ENCODE measurements at regions not wholly inside any gene's neighbourhood (a gene's known extent, or its start where the extent isn't known, plus 50 kb on each side); places are given as distances from the start of the nearest gene placed in this dataset.

DNA sequence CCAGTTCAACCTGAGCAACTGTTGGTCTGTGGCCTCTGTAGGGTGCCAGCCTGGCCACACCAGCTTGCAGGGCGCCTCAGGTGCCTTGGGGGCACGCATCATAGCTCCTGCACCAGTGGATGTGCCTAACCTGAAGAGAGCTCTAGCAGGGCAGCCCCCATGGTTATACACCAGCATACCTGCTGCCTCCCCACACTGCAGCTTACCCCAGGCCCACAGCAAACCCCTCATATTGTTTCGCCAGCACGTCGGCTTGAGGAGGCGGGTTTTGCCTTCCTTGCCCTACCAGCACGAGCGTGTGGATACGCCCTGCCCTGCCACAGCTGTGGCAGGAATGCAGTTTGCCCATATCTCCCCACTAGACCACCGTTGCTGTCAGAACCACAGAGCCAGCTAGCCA lies 435.9 kb downstream of the SLCO4C1 start:
- CTCF ChIA-PET (ENCODE audit: unreplicated experiment) = no interaction called here
- POLR2A ChIA-PET = no interaction called here

DNA sequence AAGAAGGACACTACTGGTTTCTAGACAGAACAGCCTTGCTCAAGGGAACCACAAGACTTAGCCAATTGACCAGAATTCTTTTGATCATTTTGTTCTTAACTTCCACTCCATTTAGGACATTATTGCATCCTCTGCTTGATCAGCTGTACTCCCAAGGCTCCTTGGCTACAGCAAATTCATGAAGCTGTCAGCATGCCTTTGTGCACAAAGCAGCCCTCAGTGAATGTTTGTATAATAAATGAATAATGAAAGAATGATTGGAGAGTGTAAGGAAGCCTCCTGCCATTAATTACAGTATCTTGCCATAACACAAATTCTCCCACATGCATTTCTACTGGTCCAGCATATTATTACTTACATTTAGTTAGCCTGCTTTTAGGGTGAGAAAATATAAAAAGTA lies 449.6 kb downstream of the SLCO4C1 start:
- Histone ChIP-seq H3K4me3 (ENCODE audit: low read depth, low read length, poor library complexity, severe bottlenecking) (no peak overlapping the region), H3K4me1 (ENCODE audit: insufficient read depth, low read length, poor library complexity, severe bottlenecking) (no peaks in the 10 kb centered on the region), H2AFZ (ENCODE audit: low read length) (no peak overlapping the region), H3K9me3 (ENCODE audit: low read length) (no peaks in the 10 kb centered on the region), H3K9me2 (ENCODE audit: insufficient read depth, low read length) (no peaks in the 10 kb centered on the region), H3K27ac (ENCODE audit: low read depth, low read length, poor library complexity, severe bottlenecking) (no peak overlapping the region), H4K20me1 (ENCODE audit: insufficient read depth, low read length) (no peaks in the 10 kb centered on the region), H3K79me2 (ENCODE audit: insufficient read depth, low read depth, low read length) (no peaks in the 10 kb centered on the region), H3K36me3 (ENCODE audit: insufficient read depth, low read length) (no peaks in the 10 kb centered on the region), H3K4me2 (ENCODE audit: low read length) (no peak overlapping the region)
- CTCF ChIA-PET (ENCODE audit: unreplicated experiment) = no interaction called here
- no TSS peak for BruUV-seq (replicated peaks)
- TF ChIP-seq, protein P1, sequence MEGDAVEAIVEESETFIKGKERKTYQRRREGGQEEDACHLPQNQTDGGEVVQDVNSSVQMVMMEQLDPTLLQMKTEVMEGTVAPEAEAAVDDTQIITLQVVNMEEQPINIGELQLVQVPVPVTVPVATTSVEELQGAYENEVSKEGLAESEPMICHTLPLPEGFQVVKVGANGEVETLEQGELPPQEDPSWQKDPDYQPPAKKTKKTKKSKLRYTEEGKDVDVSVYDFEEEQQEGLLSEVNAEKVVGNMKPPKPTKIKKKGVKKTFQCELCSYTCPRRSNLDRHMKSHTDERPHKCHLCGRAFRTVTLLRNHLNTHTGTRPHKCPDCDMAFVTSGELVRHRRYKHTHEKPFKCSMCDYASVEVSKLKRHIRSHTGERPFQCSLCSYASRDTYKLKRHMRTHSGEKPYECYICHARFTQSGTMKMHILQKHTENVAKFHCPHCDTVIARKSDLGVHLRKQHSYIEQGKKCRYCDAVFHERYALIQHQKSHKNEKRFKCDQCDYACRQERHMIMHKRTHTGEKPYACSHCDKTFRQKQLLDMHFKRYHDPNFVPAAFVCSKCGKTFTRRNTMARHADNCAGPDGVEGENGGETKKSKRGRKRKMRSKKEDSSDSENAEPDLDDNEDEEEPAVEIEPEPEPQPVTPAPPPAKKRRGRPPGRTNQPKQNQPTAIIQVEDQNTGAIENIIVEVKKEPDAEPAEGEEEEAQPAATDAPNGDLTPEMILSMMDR (conservative IDR thresholded peaks at IDR 0.05; ENCODE audit: low read length) = no peak
- no peak for TF ChIP-seq EZH2phosphoT487 (IDR thresholded peaks at IDR 0.05; ENCODE audit: borderline replicate concordance, low read depth, low read length)
- no peak for DNase-seq (ENCODE audit: low spot score)
- POLR2A ChIA-PET = no interaction called here
- intact Hi-C loops (cut with micrococcal nuclease; ENCODE audit: unreplicated experiment) = no loop called here

More for the DNA sequence above, 435.9 kb downstream of the SLCO4C1 start:
- intact Hi-C loops (cut with micrococcal nuclease; ENCODE audit: unreplicated experiment) = no loop called here
- BruUV-seq (replicated peaks) = no TSS peak
- no peaks in the 10 kb centered on the region for H3K4me1 ChIP-seq (ENCODE audit: insufficient read depth, low read length, poor library complexity, severe bottlenecking)
- no peak overlapping the region for H3K4me2 ChIP-seq (ENCODE audit: low read length)
- no peak for DNase-seq (ENCODE audit: low spot score)
- H2AFZ ChIP-seq (ENCODE audit: low read length) = no peak overlapping the region
- no peaks in the 10 kb centered on the region for H3K9me3 ChIP-seq (ENCODE audit: low read length)
- H3K9me2 ChIP-seq (ENCODE audit: insufficient read depth, low read length) = no peaks in the 10 kb centered on the region
- no peak overlapping the region for H3K27ac ChIP-seq (ENCODE audit: low read depth, low read length, poor library complexity, severe bottlenecking)
- H3K4me3 ChIP-seq (ENCODE audit: low read depth, low read length, poor library complexity, severe bottlenecking) = no peak overlapping the region
- H3K36me3 ChIP-seq (ENCODE audit: insufficient read depth, low read length) = no peaks in the 10 kb centered on the region
- TF ChIP-seq, protein P1 (conservative IDR thresholded peaks at IDR 0.05; ENCODE audit: low read length) = no peak
- TF ChIP-seq EZH2phosphoT487 (IDR thresholded peaks at IDR 0.05; ENCODE audit: borderline replicate concordance, low read depth, low read length) = no peak
- no peaks in the 10 kb centered on the region for H3K79me2 ChIP-seq (ENCODE audit: insufficient read depth, low read depth, low read length)
- no peaks in the 10 kb centered on the region for H4K20me1 ChIP-seq (ENCODE audit: insufficient read depth, low read length)

DNA sequence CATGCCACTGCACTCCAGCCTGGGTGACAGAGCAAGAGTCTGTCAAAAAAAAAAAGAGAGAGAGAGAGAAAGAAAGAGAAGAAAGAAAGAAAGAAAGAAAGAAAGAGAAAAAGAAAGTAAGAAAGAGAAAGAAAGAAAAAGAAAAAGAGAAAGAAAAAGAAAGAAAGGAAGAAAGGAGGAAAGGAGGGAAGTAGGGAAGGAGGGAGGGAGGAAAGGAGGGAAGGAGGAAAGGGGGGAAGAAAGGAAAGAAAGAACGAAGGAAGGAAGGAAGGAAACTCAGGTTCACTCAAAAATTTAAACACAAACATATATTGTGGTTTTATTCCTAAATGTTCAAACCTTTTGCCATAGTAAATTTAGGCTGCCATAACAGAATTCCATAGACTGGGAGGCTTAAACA lies 453.0 kb downstream of the SLCO4C1 start:
- ChIA-PET CTCF (ENCODE audit: unreplicated experiment) (no interaction called here), POLR2A (no interaction called here)
- Histone ChIP-seq H3K4me2 (ENCODE audit: low read length) (no peak overlapping the region), H3K4me1 (ENCODE audit: insufficient read depth, low read length, poor library complexity, severe bottlenecking) (no peaks in the 10 kb centered on the region), H3K9me3 (ENCODE audit: low read length) (no peaks in the 10 kb centered on the region), H3K36me3 (ENCODE audit: insufficient read depth, low read length) (no peaks in the 10 kb centered on the region), H3K9me2 (ENCODE audit: insufficient read depth, low read length) (no peaks in the 10 kb centered on the region), H3K79me2 (ENCODE audit: insufficient read depth, low read depth, low read length) (no peaks in the 10 kb centered on the region), H4K20me1 (ENCODE audit: insufficient read depth, low read length) (no peaks in the 10 kb centered on the region), H3K4me3 (ENCODE audit: low read depth, low read length, poor library complexity, severe bottlenecking) (no peak overlapping the region), H3K27ac (ENCODE audit: low read depth, low read length, poor library complexity, severe bottlenecking) (no peak overlapping the region), H2AFZ (ENCODE audit: low read length) (no peak overlapping the region)
- no TSS peak for BruUV-seq (replicated peaks)
- intact Hi-C loops (cut with micrococcal nuclease; ENCODE audit: unreplicated experiment) = no loop called here
- DNase-seq (ENCODE audit: low spot score) = no peak
- no peak for TF ChIP-seq EZH2phosphoT487 (IDR thresholded peaks at IDR 0.05; ENCODE audit: borderline replicate concordance, low read depth, low read length)
- TF ChIP-seq, protein P1 (conservative IDR thresholded peaks at IDR 0.05; ENCODE audit: low read length) = no peak

Measured in OCI-LY7 (cell line).